ENCODE measurements at regions not wholly inside any gene's neighbourhood (a gene's known extent, or its start where the extent isn't known, plus 50 kb on each side); places are given as distances from the start of the nearest gene placed in this dataset.

- TF ChIP-seq ZFX (IDR thresholded peaks at IDR 0.05; ENCODE audit: borderline replicate concordance), result no peak
- no peak for TF ChIP-seq CTCF (IDR thresholded peaks at IDR 0.05)
- no peak overlapping the region for H3K27ac ChIP-seq
Observed at GRCh38 chr18:52277785-52278184, 62.2 kb upstream of the DCC start.

- no peak for TF ChIP-seq ZFX (IDR thresholded peaks at IDR 0.05; ENCODE audit: borderline replicate concordance)
Observed at GRCh38 chr18:52278191-52278590, 61.8 kb upstream of the DCC start.

GRCh38 chr18:52280702-52281101, 59.3 kb upstream of the DCC start:
- no peak overlapping the region for H3K27ac ChIP-seq

More at GRCh38 chr18:52278191-52278590, 61.8 kb upstream of the DCC start:
- no peak overlapping the region for H3K27ac ChIP-seq

GRCh38 chr18:52283927-52284326, 56.1 kb upstream of the DCC start:
- H3K27ac ChIP-seq, result no peak overlapping the region

More at GRCh38 chr18:52280702-52281101, 59.3 kb upstream of the DCC start:
- TF ChIP-seq ZFX (IDR thresholded peaks at IDR 0.05; ENCODE audit: borderline replicate concordance), result no peak
- no peak for TF ChIP-seq CTCF (IDR thresholded peaks at IDR 0.05)

GRCh38 chr18:52286675-52287074, 53.3 kb upstream of the DCC start:
- H3K27ac ChIP-seq, result no peak overlapping the region
- TF ChIP-seq CTCF (IDR thresholded peaks at IDR 0.05) (no peak), ZFX (IDR thresholded peaks at IDR 0.05; ENCODE audit: borderline replicate concordance) (no peak)

More at GRCh38 chr18:52283927-52284326, 56.1 kb upstream of the DCC start:
- TF ChIP-seq CTCF (IDR thresholded peaks at IDR 0.05), result no peak
- TF ChIP-seq ZFX (IDR thresholded peaks at IDR 0.05; ENCODE audit: borderline replicate concordance), result no peak

- TF ChIP-seq ZFX (IDR thresholded peaks at IDR 0.05; ENCODE audit: borderline replicate concordance) (no peak), CTCF (IDR thresholded peaks at IDR 0.05) (no peak)
Observed at GRCh38 chr18:52287151-52287550, 52.8 kb upstream of the DCC start.

GRCh38 chr18:52288403-52289004, 51.5 kb upstream of the DCC start:
- no peak for TF ChIP-seq ZFX (IDR thresholded peaks at IDR 0.05; ENCODE audit: borderline replicate concordance)
- peak; percentile 97 for TF ChIP-seq CTCF (IDR thresholded peaks at IDR 0.05)

More at GRCh38 chr18:52287151-52287550, 52.8 kb upstream of the DCC start:
- H3K27ac ChIP-seq, result no peak overlapping the region

GRCh38 chr18:52289392-52289791, 50.6 kb upstream of the DCC start:
- TF ChIP-seq CTCF (IDR thresholded peaks at IDR 0.05) (no peak), ZFX (IDR thresholded peaks at IDR 0.05; ENCODE audit: borderline replicate concordance) (no peak)

More at GRCh38 chr18:52288403-52289004, 51.5 kb upstream of the DCC start:
- H3K27ac ChIP-seq, result no peak overlapping the region

More at GRCh38 chr18:52289392-52289791, 50.6 kb upstream of the DCC start:
- no peak overlapping the region for H3K27ac ChIP-seq

Measured in 22Rv1 (cell line).